ENCODE measurements at regions not wholly inside any gene's neighbourhood (a gene's known extent, or its start where the extent isn't known, plus 50 kb on each side); places are given as distances from the start of the nearest gene placed in this dataset.

- CTCF ChIA-PET (ENCODE audit: unreplicated experiment), result no interaction called here
- no peak overlapping the region for H3K4me2 ChIP-seq (ENCODE audit: low read length)
- no peaks in the 10 kb centered on the region for H3K9me3 ChIP-seq (ENCODE audit: low read length)
- no peaks in the 10 kb centered on the region for H3K9me2 ChIP-seq (ENCODE audit: insufficient read depth, low read length)
- H3K27ac ChIP-seq (ENCODE audit: low read depth, low read length, poor library complexity, severe bottlenecking), result no peak overlapping the region
- H3K36me3 ChIP-seq (ENCODE audit: insufficient read depth, low read length), result no peaks in the 10 kb centered on the region
- H4K20me1 ChIP-seq (ENCODE audit: insufficient read depth, low read length), result no peaks in the 10 kb centered on the region
- intact Hi-C loops (cut with micrococcal nuclease; ENCODE audit: unreplicated experiment), result no loop called here
- BruUV-seq (replicated peaks), result no TSS peak
- H3K4me3 ChIP-seq (ENCODE audit: low read depth, low read length, poor library complexity, severe bottlenecking), result no peak overlapping the region
- no peak for DNase-seq (ENCODE audit: low spot score)
- no peaks in the 10 kb centered on the region for H3K79me2 ChIP-seq (ENCODE audit: insufficient read depth, low read depth, low read length)
- no peak overlapping the region for H2AFZ ChIP-seq (ENCODE audit: low read length)
- no peak for TF ChIP-seq CTCF (conservative IDR thresholded peaks at IDR 0.05; ENCODE audit: low read length)
- no peak for TF ChIP-seq EZH2phosphoT487 (IDR thresholded peaks at IDR 0.05; ENCODE audit: borderline replicate concordance, low read depth, low read length)
- H3K4me1 ChIP-seq (ENCODE audit: insufficient read depth, low read length, poor library complexity, severe bottlenecking), result no peaks in the 10 kb centered on the region
- POLR2A ChIA-PET, result interaction anchor here (1.1 to 2.1 kb wide), 2 partner anchors 10 to 100 kb away, joined by 3 to 7 read pairs; no protein-coding TSS in a partner anchor
Measured at GRCh38 chr12:71270057-71270456, 112.3 kb upstream of the TSPAN8 start.

DNA sequence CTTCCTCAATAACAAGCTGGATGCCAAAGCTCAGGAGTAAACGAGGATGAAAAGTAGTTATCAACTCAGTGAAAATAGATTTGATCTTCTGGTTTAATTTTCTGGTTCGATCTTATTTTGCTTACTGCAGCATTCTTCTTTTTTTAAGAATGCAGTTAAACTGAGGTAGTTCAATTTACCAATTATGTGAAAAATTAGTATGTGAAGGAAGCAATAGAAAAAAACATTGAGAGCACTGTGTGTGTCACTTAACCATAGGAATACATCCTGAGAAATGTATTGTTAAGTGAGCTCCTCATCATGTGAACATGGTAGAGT lies 111.4 kb upstream of the TSPAN8 start:
- POLR2A ChIA-PET, result interaction anchor here (0.7 to 2.1 kb wide), 3 partner anchors 11 to 472 kb away, joined by 3 to 7 read pairs (median 3); no protein-coding TSS in a partner anchor
- no peaks in the 10 kb centered on the region for H3K4me1 ChIP-seq (ENCODE audit: insufficient read depth, low read length, poor library complexity, severe bottlenecking)
- H3K9me2 ChIP-seq (ENCODE audit: insufficient read depth, low read length), result no peaks in the 10 kb centered on the region
- TF ChIP-seq CTCF (conservative IDR thresholded peaks at IDR 0.05; ENCODE audit: low read length), result no peak
- no peak for TF ChIP-seq EZH2phosphoT487 (IDR thresholded peaks at IDR 0.05; ENCODE audit: borderline replicate concordance, low read depth, low read length)
- no peak for DNase-seq (ENCODE audit: low spot score)
- intact Hi-C loops (cut with micrococcal nuclease; ENCODE audit: unreplicated experiment), result no loop called here
- no peaks in the 10 kb centered on the region for H4K20me1 ChIP-seq (ENCODE audit: insufficient read depth, low read length)
- no peak overlapping the region for H3K4me3 ChIP-seq (ENCODE audit: low read depth, low read length, poor library complexity, severe bottlenecking)
- H3K4me2 ChIP-seq (ENCODE audit: low read length), result no peak overlapping the region
- CTCF ChIA-PET (ENCODE audit: unreplicated experiment), result no interaction called here
- H3K36me3 ChIP-seq (ENCODE audit: insufficient read depth, low read length), result no peaks in the 10 kb centered on the region
- H3K9me3 ChIP-seq (ENCODE audit: low read length), result no peaks in the 10 kb centered on the region
- H2AFZ ChIP-seq (ENCODE audit: low read length), result no peak overlapping the region
- no TSS peak for BruUV-seq (replicated peaks)
- no peak overlapping the region for H3K27ac ChIP-seq (ENCODE audit: low read depth, low read length, poor library complexity, severe bottlenecking)
- H3K79me2 ChIP-seq (ENCODE audit: insufficient read depth, low read depth, low read length), result no peaks in the 10 kb centered on the region

- no TSS peak for BruUV-seq (replicated peaks)
Measured at GRCh38 chr12:71268598-71269280, 110.9 kb upstream of the TSPAN8 start.

More at GRCh38 chr12:71268598-71269280, 110.9 kb upstream of the TSPAN8 start:
- Histone ChIP-seq H3K79me2 (ENCODE audit: insufficient read depth, low read depth, low read length) (no peaks in the 10 kb centered on the region), H3K27ac (ENCODE audit: low read depth, low read length, poor library complexity, severe bottlenecking) (no peak overlapping the region), H3K9me2 (ENCODE audit: insufficient read depth, low read length) (no peaks in the 10 kb centered on the region), H3K4me1 (ENCODE audit: insufficient read depth, low read length, poor library complexity, severe bottlenecking) (no peaks in the 10 kb centered on the region), H3K9me3 (ENCODE audit: low read length) (no peaks in the 10 kb centered on the region), H4K20me1 (ENCODE audit: insufficient read depth, low read length) (no peaks in the 10 kb centered on the region), H3K4me2 (ENCODE audit: low read length) (no peak overlapping the region), H2AFZ (ENCODE audit: low read length) (no peak overlapping the region), H3K36me3 (ENCODE audit: insufficient read depth, low read length) (no peaks in the 10 kb centered on the region), H3K4me3 (ENCODE audit: low read depth, low read length, poor library complexity, severe bottlenecking) (no peak overlapping the region)
- ChIA-PET CTCF (ENCODE audit: unreplicated experiment) (no interaction called here), POLR2A (interaction anchor here (0.7 kb wide), 1 partner anchor 472 kb away, joined by 3 read pairs; no protein-coding TSS in a partner anchor)
- intact Hi-C loops (cut with micrococcal nuclease; ENCODE audit: unreplicated experiment), result no loop called here
- TF ChIP-seq EZH2phosphoT487 (IDR thresholded peaks at IDR 0.05; ENCODE audit: borderline replicate concordance, low read depth, low read length) (no peak), CTCF (conservative IDR thresholded peaks at IDR 0.05; ENCODE audit: low read length) (no peak)
- DNase-seq (ENCODE audit: low spot score), result no peak
